PFSK-1 (cell line): ENCODE measurements at regions not wholly inside any gene's neighbourhood (a gene's known extent, or its start where the extent isn't known, plus 50 kb on each side); places are given as distances from the start of the nearest gene placed in this dataset.

Source experiments
- FOXP2 ChIP-seq: optimal IDR thresholded peaks from 2 replicates; pipeline ENCODE3; 2011; ENCODE audit warnings: borderline replicate concordance, control low read depth, inconsistent platforms; ENCODE audit not compliant: insufficient read depth; ENCODE audit errors: extremely low read length, extremely low read depth
- POLR2AphosphoS5 ChIP-seq: IDR thresholded peaks from 2 replicates; pipeline ENCODE4 v1.6.1; 2012; ENCODE audit warnings: low read depth, mild to moderate bottlenecking, control low read depth, low read length, moderate library complexity
- REST ChIP-seq, 2 experiments: IDR thresholded peaks; 2 replicates each; pipeline versions ENCODE4 v1.6.1 to v1.8.0; 2011 to 2012; ENCODE audit warnings: low read depth in 2 of 2, low read length in 2 of 2, control low read depth in 1 of 2, inconsistent platforms in 1 of 2, mild to moderate bottlenecking in 1 of 2, moderate library complexity in 1 of 2; ENCODE audit not compliant: insufficient read depth in 1 of 2
- SIN3A ChIP-seq: IDR thresholded peaks from 2 replicates; pipeline ENCODE4 v1.6.1; 2012; ENCODE audit warnings: mild to moderate bottlenecking, low read length, moderate library complexity, borderline replicate concordance; ENCODE audit not compliant: insufficient read depth
- TAF1 ChIP-seq: IDR thresholded peaks from 2 replicates; pipeline ENCODE4 v1.6.1; 2012; ENCODE audit warnings: low read length, control low read depth, borderline replicate concordance; ENCODE audit not compliant: insufficient read depth

- TF ChIP-seq REST (IDR thresholded peaks at IDR 0.05; ENCODE audit: insufficient read depth in 1 of 2, low read depth in 2 of 2, low read length in 2 of 2), result no peak
- TF ChIP-seq TAF1, result no peak
- no peak for TF ChIP-seq SIN3A
- no peak for TF ChIP-seq FOXP2
- TF ChIP-seq POLR2AphosphoS5, result no peak
Observed at GRCh38 chr15:62825191-62825590, 217.4 kb upstream of the TPM1 start.

GRCh38 chr15:62826561-62826960 lies 216.0 kb upstream of the TPM1 start:
- TF ChIP-seq REST (IDR thresholded peaks at IDR 0.05; ENCODE audit: insufficient read depth in 1 of 2, low read depth in 2 of 2, low read length in 2 of 2), result no peak

- no peak for TF ChIP-seq REST (IDR thresholded peaks at IDR 0.05; ENCODE audit: insufficient read depth in 1 of 2, low read depth in 2 of 2, low read length in 2 of 2)
- TF ChIP-seq POLR2AphosphoS5, result no peak
- no peak for TF ChIP-seq FOXP2
- no peak for TF ChIP-seq SIN3A
- TF ChIP-seq TAF1, result no peak
Observed at GRCh38 chr15:62828364-62828763, 214.2 kb upstream of the TPM1 start.

GRCh38 chr15:62832231-62832630 lies 210.3 kb upstream of the TPM1 start:
- no peak for TF ChIP-seq POLR2AphosphoS5
- no peak for TF ChIP-seq FOXP2
- no peak for TF ChIP-seq SIN3A
- TF ChIP-seq REST (IDR thresholded peaks at IDR 0.05; ENCODE audit: insufficient read depth in 1 of 2, low read depth in 2 of 2, low read length in 2 of 2), result no peak
- TF ChIP-seq TAF1, result no peak

GRCh38 chr15:62833646-62834045 lies 208.9 kb upstream of the TPM1 start:
- TF ChIP-seq POLR2AphosphoS5 (no peak), FOXP2 (no peak)
